ENCODE measurements at regions not wholly inside any gene's neighbourhood (a gene's known extent, or its start where the extent isn't known, plus 50 kb on each side); places are given as distances from the start of the nearest gene placed in this dataset.

- H3K27ac ChIP-seq, result no peak overlapping the region
- TF ChIP-seq CTCF (conservative IDR thresholded peaks at IDR 0.05), result no peak
Observed at GRCh38 chr5:27598576-27598975, 560.2 kb upstream of the CDH9 start.

GRCh38 chr5:27594141-27594540 lies 555.8 kb upstream of the CDH9 start:
- no peak overlapping the region for H3K27ac ChIP-seq
- TF ChIP-seq CTCF (conservative IDR thresholded peaks at IDR 0.05), result no peak

DNA sequence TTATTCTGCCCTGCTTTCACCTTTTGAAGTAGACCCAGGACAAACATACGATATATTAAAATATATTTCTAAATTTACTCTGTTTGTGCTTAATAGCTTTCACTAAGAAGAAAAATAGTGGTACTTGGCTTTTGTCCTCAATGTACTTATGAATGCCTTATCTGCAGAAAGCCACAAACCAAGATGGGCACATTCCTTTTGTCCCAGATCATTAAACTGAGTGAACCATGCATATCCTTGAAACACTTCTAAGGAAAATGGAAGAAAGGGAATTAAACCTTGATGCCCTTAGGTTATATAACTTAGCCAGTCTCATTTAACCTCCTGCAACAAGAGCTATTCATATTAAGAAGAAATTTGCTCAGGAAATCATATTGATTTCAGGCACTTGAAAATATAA lies 553.8 kb upstream of the CDH9 start:
- TF ChIP-seq CTCF (conservative IDR thresholded peaks at IDR 0.05), result no peak
- H3K27ac ChIP-seq, result no peak overlapping the region

DNA sequence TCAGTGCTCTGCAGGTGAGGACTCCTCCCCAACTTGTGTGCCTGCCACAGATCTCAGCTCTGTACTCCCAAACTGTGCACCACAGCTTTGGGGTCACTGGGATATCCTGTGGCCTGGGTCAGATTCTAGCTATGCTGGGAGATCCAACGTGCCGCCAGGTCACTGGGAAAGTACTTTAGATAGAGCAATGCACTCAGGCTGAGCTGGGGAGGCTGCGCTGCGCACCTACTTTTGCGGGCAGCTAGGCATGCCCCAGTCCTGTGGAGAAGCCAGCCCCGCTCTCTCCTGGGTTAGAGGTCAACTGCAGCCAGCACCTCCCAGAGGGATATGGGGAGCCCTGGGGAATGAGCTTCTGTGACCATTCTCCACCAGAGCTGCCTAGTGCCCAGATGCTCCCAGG lies 552.1 kb upstream of the CDH9 start:
- no peak for TF ChIP-seq CTCF (conservative IDR thresholded peaks at IDR 0.05)
- H3K27ac ChIP-seq, result no peak overlapping the region

- no peak for TF ChIP-seq CTCF (conservative IDR thresholded peaks at IDR 0.05)
- H3K27ac ChIP-seq, result no peak overlapping the region
Observed at GRCh38 chr5:27578279-27578678, 539.9 kb upstream of the CDH9 start.

DNA sequence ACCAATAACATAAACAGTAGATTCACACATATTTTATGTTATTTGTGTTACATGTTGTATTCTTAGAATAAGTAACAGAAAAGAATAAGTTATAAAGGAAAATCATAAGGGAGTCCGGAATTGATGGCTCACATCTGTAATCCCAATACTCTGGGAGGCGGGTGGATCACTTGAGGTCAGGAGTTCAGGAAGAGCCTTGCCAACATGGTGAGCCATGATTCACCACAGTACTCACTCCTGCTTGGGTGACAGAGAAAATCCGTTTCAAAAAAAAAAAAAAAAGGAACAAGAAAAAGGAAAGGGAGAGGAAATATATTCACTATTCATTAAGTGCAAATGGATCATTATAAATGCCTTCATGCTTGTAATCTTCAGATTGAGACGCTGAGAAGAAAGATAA lies 533.3 kb upstream of the CDH9 start:
- TF ChIP-seq CTCF (conservative IDR thresholded peaks at IDR 0.05), result no peak
- no peak overlapping the region for H3K27ac ChIP-seq

GRCh38 chr5:27568811-27569210 lies 530.4 kb upstream of the CDH9 start:
- H3K27ac ChIP-seq, result no peak overlapping the region
- TF ChIP-seq CTCF (conservative IDR thresholded peaks at IDR 0.05), result no peak

DNA sequence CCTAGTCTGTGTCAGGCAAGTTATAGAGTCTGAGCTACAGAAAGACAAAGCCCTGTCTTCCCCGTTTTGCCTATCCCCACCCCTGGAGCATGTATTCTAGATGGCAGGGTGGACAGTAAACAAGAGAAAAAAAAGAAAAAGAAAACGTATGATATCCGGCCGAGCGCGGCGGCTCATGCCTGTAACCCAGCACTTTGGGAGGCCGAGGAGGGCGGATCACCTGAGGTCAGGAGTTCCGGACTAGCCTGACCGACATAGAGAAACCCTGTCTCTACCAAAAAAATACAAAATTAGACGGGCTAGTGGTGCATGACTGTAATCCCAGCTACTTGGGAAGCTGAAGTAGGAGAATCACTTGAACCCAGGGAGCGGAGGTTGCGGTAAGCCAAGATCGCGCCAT lies 523.0 kb upstream of the CDH9 start:
- no peak for TF ChIP-seq CTCF (conservative IDR thresholded peaks at IDR 0.05)
- no peak overlapping the region for H3K27ac ChIP-seq

All from VCaP (cell line).